WTC11 (cell line): ENCODE measurements at regions not wholly inside any gene's neighbourhood (a gene's known extent, or its start where the extent isn't known, plus 50 kb on each side); places are given as distances from the start of the nearest gene placed in this dataset.

Experiments used
- ATAC-seq: fragments of 200-7000 bp; cut with Tn5 transposase; 2 replicates; pipeline ENCODE4 v1.10.0; 2021; ENCODE audit warnings: mild to moderate bottlenecking, moderate library complexity
- CTCF ChIA-PET: fragments of 300-600 bp; sonication (Branson Sonifier 250); formaldehyde crosslinking; loops from one replicate; lab custom pipeline; 2021; ENCODE audit warnings: antibody characterized with exemption; lab: Charles Lee
- POLR2A ChIA-PET: fragments of 350-600 bp; sonication (Branson Sonifier 250); formaldehyde crosslinking; loops from one replicate; lab custom pipeline; 2021; ENCODE audit warnings: antibody characterized with exemption; lab: Charles Lee
- DNase-seq: peaks from one replicate; pipeline ENCODE4 v3.0.0; 2021; ENCODE audit warnings: low spot score
- H3K27ac Mint-ChIP-seq: 2 replicates; pipeline ENCODE4 v1.8.0; 2021; ENCODE audit warnings: mixed read lengths
- H3K27me3 Mint-ChIP-seq: 2 replicates; pipeline ENCODE4 v1.8.0; 2021; ENCODE audit warnings: low read depth, mild to moderate bottlenecking, moderate library complexity, mixed read lengths
- H3K36me3 Mint-ChIP-seq: 2 replicates; pipeline ENCODE4 v1.8.0; 2021; ENCODE audit warnings: mixed read lengths
- H3K4me1 Mint-ChIP-seq: 2 replicates; pipeline ENCODE4 v1.8.0; 2022; ENCODE audit warnings: mixed read lengths
- H3K4me3 Mint-ChIP-seq: 2 replicates; pipeline ENCODE4 v1.8.0; 2021; ENCODE audit warnings: mild to moderate bottlenecking, moderate library complexity, mixed read lengths
- H3K9me3 Mint-ChIP-seq: 2 replicates; pipeline ENCODE4 v1.8.0; 2021; ENCODE audit warnings: mixed read lengths
- ATF1 ChIP-seq: sonication (generic); formaldehyde crosslinking; IDR thresholded peaks from 2 replicates; pipeline ENCODE4 v1.8.1; 2023; ENCODE audit warnings: mild to moderate bottlenecking, moderate library complexity, missing genetic modification reagents
- CBFB ChIP-seq: sonication (generic); formaldehyde crosslinking; IDR thresholded peaks from 2 replicates; pipeline ENCODE4 v1.8.1; 2022; ENCODE audit warnings: mild to moderate bottlenecking, low read depth, missing genetic modification reagents
- ETV6 ChIP-seq: sonication (generic); formaldehyde crosslinking; IDR thresholded peaks from 2 replicates; pipeline ENCODE4 v1.8.1; 2022; ENCODE audit warnings: mild to moderate bottlenecking, missing genetic modification reagents
- FOXK1 ChIP-seq: sonication (generic); formaldehyde crosslinking; IDR thresholded peaks from 2 replicates; pipeline ENCODE4 v1.8.0; 2022; ENCODE audit warnings: mild to moderate bottlenecking, moderate library complexity, missing genetic modification reagents
- HMGA2 ChIP-seq: fragments of 250-450 bp; sonication (Bioruptor Pico); IDR thresholded peaks from 2 replicates; pipeline ENCODE4 v1.4.0; 2021; ENCODE audit warnings: mild to moderate bottlenecking, moderate library complexity
- JAZF1 ChIP-seq: fragments of 250-450 bp; sonication (Bioruptor Pico); IDR thresholded peaks from 2 replicates; pipeline ENCODE4 v1.9.0; 2021; ENCODE audit warnings: moderate library complexity, mild to moderate bottlenecking, inconsistent platforms
- KAT7 ChIP-seq: sonication (generic); formaldehyde crosslinking; IDR thresholded peaks from 2 replicates; pipeline ENCODE4 v1.8.1; 2023; ENCODE audit warnings: missing genetic modification reagents, mild to moderate bottlenecking, borderline replicate concordance
- MXD4 ChIP-seq: fragments of 250-450 bp; sonication (Bioruptor Pico); IDR thresholded peaks from 2 replicates; pipeline ENCODE4 v1.8.0; 2021; ENCODE audit warnings: mild to moderate bottlenecking, moderate library complexity, borderline replicate concordance
- NFYB ChIP-seq: sonication (generic); formaldehyde crosslinking; conservative IDR thresholded peaks from 2 replicates; pipeline ENCODE4 v1.8.0; 2022; ENCODE audit warnings: low read depth, missing genetic modification reagents
- RORB ChIP-seq: fragments of 250-450 bp; sonication (Bioruptor Pico); IDR thresholded peaks from 2 replicates; pipeline ENCODE4 v1.9.0; 2021; ENCODE audit warnings: mild to moderate bottlenecking
- SMAD4 ChIP-seq: sonication (generic); formaldehyde crosslinking; IDR thresholded peaks from 2 replicates; pipeline ENCODE4 v1.8.0; 2022; ENCODE audit warnings: mild to moderate bottlenecking, missing genetic modification reagents
- SP1 ChIP-seq: sonication (generic); formaldehyde crosslinking; conservative IDR thresholded peaks from 2 replicates; pipeline ENCODE4 v1.8.1; 2022; ENCODE audit warnings: missing genetic modification reagents
- TCF7 ChIP-seq: sonication (generic); formaldehyde crosslinking; IDR thresholded peaks from 2 replicates; pipeline ENCODE4 v1.8.0; 2022; ENCODE audit warnings: mild to moderate bottlenecking, low read depth, missing genetic modification reagents, moderate library complexity
- TEAD1 ChIP-seq: sonication (generic); formaldehyde crosslinking; IDR thresholded peaks from 2 replicates; pipeline ENCODE4 v1.8.0; 2022; ENCODE audit warnings: mild to moderate bottlenecking, missing genetic modification reagents
- TP53 ChIP-seq: sonication (generic); formaldehyde crosslinking; IDR thresholded peaks from 2 replicates; pipeline ENCODE4 v1.8.1; 2023; ENCODE audit warnings: mild to moderate bottlenecking, missing genetic modification reagents
- ZNF423 ChIP-seq: fragments of 250-450 bp; sonication (Bioruptor Pico); IDR thresholded peaks from 2 replicates; pipeline ENCODE4 v2.1.2; 2022; ENCODE audit warnings: mild to moderate bottlenecking, moderate library complexity
- TF ChIP-seq, protein P1 (sequence below): fragments of 250-450 bp; sonication (Bioruptor Pico); IDR thresholded peaks from 2 replicates; pipeline ENCODE4 v1.9.0; 2021; ENCODE audit warnings: moderate library complexity, mild to moderate bottlenecking, inconsistent platforms, borderline replicate concordance
- TF ChIP-seq, protein P2 (sequence below): fragments of 250-450 bp; sonication (Bioruptor Pico); IDR thresholded peaks from 2 replicates; pipeline ENCODE4 v1.8.0; 2021; ENCODE audit warnings: mild to moderate bottlenecking
- TF ChIP-seq, protein P3 (sequence below): sonication (generic); formaldehyde crosslinking; IDR thresholded peaks from 2 replicates; pipeline ENCODE4 v1.8.1; 2022; ENCODE audit warnings: low read depth, missing genetic modification reagents, borderline replicate concordance
- TF ChIP-seq, protein P4 (sequence below): sonication (generic); formaldehyde crosslinking; IDR thresholded peaks from 2 replicates; pipeline ENCODE4 v1.8.0; 2022; ENCODE audit warnings: mild to moderate bottlenecking, missing genetic modification reagents
- TF ChIP-seq, protein P5 (sequence below): fragments of 200-600 bp; IDR thresholded peaks from 2 replicates; pipeline ENCODE4 v1.8.0; 2022; ENCODE audit warnings: antibody characterized with exemption
- TF ChIP-seq, protein P6 (sequence below): sonication (generic); formaldehyde crosslinking; IDR thresholded peaks from 2 replicates; pipeline ENCODE4 v1.8.1; 2023; ENCODE audit warnings: mild to moderate bottlenecking, missing genetic modification reagents, moderate library complexity

DNA sequence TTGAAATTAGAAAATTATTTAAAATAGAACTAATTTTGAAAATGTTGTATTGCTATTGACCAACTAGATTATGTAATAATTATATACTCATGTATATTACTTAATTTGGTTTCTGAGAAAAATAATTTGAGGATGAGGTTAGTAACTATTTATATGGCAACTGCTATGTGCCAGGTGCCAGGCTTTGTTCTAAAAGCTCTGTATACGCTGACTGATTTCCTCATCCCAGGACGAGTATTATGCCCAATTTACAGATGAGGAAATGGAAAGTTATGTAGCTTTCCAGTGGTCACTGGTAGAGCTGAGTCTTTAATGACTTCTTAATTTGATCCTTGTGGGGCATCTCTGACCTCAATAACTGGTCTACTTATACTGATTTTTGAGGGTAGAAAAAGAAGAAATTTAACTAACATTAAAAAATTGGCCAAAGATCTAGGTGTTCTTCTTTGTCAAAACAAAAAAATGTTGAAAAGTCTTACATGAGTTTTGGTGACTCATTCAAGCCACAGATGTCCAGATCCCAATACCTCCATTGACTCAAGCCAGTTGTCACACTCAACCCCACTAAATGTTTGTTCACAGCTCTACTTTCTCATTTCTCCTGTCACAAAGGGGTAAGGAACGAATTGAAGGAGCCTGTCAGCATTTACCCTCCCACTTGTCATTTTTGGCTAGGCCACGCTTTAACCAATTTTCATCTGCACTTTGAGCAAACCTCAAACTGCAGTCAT is 228.1 kb upstream of the MEF2C start:
- Mint-ChIP-seq H3K4me3 (no peak overlapping the region), H3K4me1 (no peaks in the 10 kb centered on the region), H3K27ac (no peak overlapping the region), H3K36me3 (no peaks in the 10 kb centered on the region), H3K27me3 (no peaks in the 10 kb centered on the region), H3K9me3 (peaks cover 5% of the 10 kb centered on the region)
- TF ChIP-seq, protein P1, sequence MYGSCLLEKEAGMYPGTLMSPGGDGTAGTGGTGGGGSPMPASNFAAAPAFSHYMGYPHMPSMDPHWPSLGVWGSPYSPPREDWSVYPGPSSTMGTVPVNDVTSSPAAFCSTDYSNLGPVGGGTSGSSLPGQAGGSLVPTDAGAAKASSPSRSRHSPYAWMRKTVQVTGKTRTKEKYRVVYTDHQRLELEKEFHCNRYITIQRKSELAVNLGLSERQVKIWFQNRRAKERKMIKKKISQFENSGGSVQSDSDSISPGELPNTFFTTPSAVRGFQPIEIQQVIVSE (CRISPR knock-in tag), result no peak
- TF ChIP-seq ZNF423, result no peak
- no peak for TF ChIP-seq ATF1
- TF ChIP-seq, protein P2, sequence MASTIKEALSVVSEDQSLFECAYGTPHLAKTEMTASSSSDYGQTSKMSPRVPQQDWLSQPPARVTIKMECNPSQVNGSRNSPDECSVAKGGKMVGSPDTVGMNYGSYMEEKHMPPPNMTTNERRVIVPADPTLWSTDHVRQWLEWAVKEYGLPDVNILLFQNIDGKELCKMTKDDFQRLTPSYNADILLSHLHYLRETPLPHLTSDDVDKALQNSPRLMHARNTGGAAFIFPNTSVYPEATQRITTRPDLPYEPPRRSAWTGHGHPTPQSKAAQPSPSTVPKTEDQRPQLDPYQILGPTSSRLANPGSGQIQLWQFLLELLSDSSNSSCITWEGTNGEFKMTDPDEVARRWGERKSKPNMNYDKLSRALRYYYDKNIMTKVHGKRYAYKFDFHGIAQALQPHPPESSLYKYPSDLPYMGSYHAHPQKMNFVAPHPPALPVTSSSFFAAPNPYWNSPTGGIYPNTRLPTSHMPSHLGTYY (CRISPR knock-in tag), result no peak
- no peak for TF ChIP-seq JAZF1
- no peak for TF ChIP-seq FOXK1 (CRISPR knock-in tag)
- TF ChIP-seq TEAD1 (CRISPR knock-in tag), result no peak
- TF ChIP-seq SMAD4 (CRISPR knock-in tag), result no peak
- TF ChIP-seq KAT7 (CRISPR knock-in tag), result no peak
- no peak for TF ChIP-seq MXD4 (CRISPR knock-in tag)
- TF ChIP-seq, protein P3, sequence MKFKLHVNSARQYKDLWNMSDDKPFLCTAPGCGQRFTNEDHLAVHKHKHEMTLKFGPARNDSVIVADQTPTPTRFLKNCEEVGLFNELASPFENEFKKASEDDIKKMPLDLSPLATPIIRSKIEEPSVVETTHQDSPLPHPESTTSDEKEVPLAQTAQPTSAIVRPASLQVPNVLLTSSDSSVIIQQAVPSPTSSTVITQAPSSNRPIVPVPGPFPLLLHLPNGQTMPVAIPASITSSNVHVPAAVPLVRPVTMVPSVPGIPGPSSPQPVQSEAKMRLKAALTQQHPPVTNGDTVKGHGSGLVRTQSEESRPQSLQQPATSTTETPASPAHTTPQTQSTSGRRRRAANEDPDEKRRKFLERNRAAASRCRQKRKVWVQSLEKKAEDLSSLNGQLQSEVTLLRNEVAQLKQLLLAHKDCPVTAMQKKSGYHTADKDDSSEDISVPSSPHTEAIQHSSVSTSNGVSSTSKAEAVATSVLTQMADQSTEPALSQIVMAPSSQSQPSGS (CRISPR knock-in tag), result no peak
- no peak for TF ChIP-seq CBFB (CRISPR knock-in tag)
- TF ChIP-seq, protein P4, sequence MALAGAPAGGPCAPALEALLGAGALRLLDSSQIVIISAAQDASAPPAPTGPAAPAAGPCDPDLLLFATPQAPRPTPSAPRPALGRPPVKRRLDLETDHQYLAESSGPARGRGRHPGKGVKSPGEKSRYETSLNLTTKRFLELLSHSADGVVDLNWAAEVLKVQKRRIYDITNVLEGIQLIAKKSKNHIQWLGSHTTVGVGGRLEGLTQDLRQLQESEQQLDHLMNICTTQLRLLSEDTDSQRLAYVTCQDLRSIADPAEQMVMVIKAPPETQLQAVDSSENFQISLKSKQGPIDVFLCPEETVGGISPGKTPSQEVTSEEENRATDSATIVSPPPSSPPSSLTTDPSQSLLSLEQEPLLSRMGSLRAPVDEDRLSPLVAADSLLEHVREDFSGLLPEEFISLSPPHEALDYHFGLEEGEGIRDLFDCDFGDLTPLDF (CRISPR knock-in tag), result no peak
- no peak for TF ChIP-seq TP53
- no peak for TF ChIP-seq SP1
- TF ChIP-seq ETV6 (CRISPR knock-in tag), result no peak
- TF ChIP-seq TCF7 (CRISPR knock-in tag), result no peak
- TF ChIP-seq RORB (CRISPR knock-in tag), result no peak
- TF ChIP-seq, protein P5, sequence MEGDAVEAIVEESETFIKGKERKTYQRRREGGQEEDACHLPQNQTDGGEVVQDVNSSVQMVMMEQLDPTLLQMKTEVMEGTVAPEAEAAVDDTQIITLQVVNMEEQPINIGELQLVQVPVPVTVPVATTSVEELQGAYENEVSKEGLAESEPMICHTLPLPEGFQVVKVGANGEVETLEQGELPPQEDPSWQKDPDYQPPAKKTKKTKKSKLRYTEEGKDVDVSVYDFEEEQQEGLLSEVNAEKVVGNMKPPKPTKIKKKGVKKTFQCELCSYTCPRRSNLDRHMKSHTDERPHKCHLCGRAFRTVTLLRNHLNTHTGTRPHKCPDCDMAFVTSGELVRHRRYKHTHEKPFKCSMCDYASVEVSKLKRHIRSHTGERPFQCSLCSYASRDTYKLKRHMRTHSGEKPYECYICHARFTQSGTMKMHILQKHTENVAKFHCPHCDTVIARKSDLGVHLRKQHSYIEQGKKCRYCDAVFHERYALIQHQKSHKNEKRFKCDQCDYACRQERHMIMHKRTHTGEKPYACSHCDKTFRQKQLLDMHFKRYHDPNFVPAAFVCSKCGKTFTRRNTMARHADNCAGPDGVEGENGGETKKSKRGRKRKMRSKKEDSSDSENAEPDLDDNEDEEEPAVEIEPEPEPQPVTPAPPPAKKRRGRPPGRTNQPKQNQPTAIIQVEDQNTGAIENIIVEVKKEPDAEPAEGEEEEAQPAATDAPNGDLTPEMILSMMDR, result no peak
- DNase-seq (no peak), ATAC-seq (no peak)
- ChIA-PET POLR2A (interaction anchor here (0.7 kb wide), 1 partner anchor 796 kb away, joined by 3 read pairs; no protein-coding TSS in a partner anchor), CTCF (no interaction called here)

DNA sequence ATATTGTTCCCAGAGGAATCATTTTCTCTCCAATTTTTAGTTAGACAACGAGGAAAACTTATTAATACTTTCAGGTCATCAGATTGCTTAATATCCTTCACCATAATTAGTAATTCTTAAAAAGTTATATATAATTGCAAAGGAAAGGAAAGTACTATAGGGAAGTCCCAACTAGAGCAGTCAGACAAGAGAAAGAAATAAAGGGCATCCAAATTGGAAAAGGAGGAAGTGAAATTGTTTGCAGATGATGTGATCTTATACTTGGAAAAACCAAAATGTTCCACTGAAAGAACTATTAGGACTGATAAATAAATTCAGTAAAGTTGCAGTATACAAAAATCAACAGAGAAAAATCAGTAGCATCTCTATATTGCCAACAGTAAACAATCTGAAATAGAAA is 223.5 kb upstream of the MEF2C start:
- Mint-ChIP-seq H3K4me3 (no peak overlapping the region), H3K27ac (no peak overlapping the region), H3K36me3 (no peaks in the 10 kb centered on the region), H3K27me3 (no peaks in the 10 kb centered on the region), H3K9me3 (peaks cover 5% of the 10 kb centered on the region), H3K4me1 (no peaks in the 10 kb centered on the region)
- no peak for ATAC-seq
- ChIA-PET CTCF (no interaction called here), POLR2A (no interaction called here)
- TF ChIP-seq RORB (CRISPR knock-in tag) (no peak), CBFB (CRISPR knock-in tag) (no peak), HMGA2 (CRISPR knock-in tag) (no peak), NFYB (CRISPR knock-in tag) (no peak)
- TF ChIP-seq, protein P6, sequence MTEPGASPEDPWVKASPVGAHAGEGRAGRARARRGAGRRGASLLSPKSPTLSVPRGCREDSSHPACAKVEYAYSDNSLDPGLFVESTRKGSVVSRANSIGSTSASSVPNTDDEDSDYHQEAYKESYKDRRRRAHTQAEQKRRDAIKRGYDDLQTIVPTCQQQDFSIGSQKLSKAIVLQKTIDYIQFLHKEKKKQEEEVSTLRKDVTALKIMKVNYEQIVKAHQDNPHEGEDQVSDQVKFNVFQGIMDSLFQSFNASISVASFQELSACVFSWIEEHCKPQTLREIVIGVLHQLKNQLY, result no peak
- DNase-seq, result no peak
